HK-2 (cell line): ENCODE measurements at regions not wholly inside any gene's neighbourhood (a gene's known extent, or its start where the extent isn't known, plus 50 kb on each side); places are given as distances from the start of the nearest gene placed in this dataset.

ENCODE experiments used
- DNase-seq: peaks from one replicate; pipeline ENCODE4 v3.0.0-alpha.2; 2018; ENCODE audit not compliant: unreplicated experiment

DNA sequence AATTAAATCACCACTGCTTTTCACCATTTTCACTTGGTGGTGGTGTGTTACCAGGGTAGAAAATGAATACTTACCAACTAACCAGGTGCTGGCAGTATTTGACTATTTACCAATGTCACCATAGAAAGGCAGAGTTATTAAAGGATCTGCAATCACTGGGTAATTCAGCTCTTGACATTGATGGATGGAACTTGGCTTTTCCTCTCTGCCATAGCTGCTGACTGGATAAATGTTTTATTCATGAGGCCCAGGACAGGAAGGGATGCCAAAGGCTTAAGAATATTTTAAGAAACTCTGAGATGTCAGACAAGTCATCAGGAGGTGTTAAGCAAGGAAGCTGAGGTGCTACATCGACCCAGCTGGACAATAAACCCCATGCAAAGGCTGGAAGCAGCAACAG, 495.5 kb upstream of the CFAP20DC start:
- no peak for DNase-seq

GRCh38 chr3:59542276-59542675, 492.5 kb upstream of the CFAP20DC start:
- no peak for DNase-seq

- no peak for DNase-seq
Measured at GRCh38 chr3:59540696-59541095, 490.9 kb upstream of the CFAP20DC start.

- no peak for DNase-seq
Measured at GRCh38 chr3:59540241-59540640, 490.4 kb upstream of the CFAP20DC start.

DNA sequence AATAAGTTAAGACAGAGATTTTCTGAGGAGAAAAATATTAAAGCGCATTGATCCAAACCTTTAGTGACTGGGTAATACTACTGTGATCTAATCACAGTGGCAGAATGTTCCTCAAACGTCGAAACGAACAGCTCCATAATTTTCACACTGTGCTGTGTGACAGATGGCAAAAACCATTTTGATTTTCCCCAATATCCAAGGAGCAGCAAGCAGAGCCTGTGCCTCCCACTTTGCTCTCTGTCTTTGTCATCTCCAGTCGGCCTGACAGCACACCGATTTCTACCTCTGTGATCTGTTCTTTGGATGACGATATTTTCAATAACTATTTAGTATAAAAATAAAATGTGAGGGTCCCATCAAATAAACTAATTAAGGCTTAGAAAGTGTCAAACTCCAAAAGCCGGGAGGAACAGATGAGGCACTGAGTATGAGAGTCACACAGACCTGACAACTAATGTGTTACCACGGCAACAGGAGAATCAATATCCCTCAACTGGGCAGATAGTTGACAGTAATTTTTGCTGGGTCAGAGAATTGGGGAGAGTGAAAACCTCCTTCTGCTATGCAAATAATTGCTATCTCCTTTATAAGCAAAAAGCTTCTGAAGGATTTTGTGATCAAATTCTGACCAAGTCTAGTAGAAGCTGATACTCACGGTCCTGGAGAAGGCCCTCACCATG, 489.1 kb upstream of the CFAP20DC start:
- no peak for DNase-seq

DNA sequence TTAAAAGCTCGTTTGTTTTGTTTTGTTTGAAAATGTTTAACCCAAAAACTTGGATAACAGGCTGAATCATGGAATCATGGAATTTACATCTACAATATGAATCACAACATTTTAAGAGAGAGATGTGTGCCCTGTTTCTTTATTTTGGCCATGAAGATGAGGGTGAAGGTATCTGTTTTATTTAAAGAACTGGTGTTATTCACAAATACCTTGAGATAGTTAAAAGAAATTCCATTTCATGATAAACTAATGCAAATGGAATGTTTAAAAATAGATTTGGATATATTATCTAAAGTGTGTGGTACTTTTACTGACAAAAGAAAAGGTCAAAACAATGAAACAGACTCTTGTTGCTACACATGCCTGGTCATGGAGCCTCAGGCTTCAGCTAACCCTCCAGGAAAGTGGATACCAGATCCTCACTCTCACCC, 486.0 kb upstream of the CFAP20DC start:
- no peak for DNase-seq

GRCh38 chr3:59531994-59532393, 482.2 kb upstream of the CFAP20DC start:
- DNase-seq = no peak

DNA sequence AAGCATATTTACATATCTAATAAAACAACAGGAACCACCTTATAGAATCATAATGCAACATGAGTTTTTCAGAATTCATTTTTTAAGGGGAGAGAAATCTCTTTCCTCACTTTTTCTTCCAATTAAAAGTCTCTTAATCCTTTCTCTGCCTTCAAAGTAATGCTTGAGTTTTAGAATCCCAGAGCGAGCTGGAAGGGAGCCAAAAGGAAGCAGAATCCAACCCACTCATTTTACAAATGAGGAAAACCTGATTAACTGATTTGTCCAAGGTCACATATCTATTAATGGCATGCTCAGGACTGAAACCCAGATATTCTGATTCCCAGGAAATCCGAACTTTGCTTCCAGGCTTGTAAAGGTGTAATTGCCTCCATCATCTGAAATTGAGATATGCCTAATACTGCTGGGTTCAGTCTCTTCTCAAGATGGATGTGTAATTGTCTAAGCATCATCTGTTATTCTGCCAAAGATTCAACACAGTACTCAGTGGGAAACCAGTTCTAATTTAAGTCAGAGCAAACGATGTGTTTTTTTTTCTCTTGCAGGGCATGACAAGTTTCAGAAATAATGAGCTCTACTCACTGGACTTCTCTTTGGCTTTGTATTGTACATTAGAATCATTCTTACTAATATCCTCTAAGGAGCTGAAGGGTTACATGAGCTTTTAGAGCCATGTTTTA, 481.4 kb upstream of the CFAP20DC start:
- no peak for DNase-seq

GRCh38 chr3:59528251-59528650, 478.4 kb upstream of the CFAP20DC start:
- DNase-seq = no peak

DNA sequence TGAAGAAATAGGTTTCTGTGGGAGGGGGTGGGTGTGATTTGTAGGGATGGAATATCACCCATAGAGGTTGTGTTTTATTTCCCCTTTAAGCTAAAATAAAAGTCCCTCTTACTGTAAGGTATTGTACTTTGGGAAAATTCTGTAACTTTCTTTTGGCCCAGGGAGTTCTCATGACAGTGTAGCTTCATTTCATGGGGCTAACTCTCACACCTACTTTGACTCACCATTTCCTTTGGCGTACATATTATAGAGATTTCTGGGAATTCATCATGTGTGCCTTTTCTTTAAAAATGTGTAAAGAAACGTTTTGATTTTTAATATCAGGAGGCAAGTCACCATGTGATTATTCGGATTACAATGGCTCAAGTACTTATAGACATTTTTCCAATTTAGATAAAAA, 477.7 kb upstream of the CFAP20DC start:
- DNase-seq = no peak

- no peak for DNase-seq
Measured at GRCh38 chr3:59526999-59527398, 477.2 kb upstream of the CFAP20DC start.

- no peak for DNase-seq
Measured at GRCh38 chr3:59522550-59522949, 472.7 kb upstream of the CFAP20DC start.

GRCh38 chr3:59519094-59519493, 469.3 kb upstream of the CFAP20DC start:
- no peak for DNase-seq

- no peak for DNase-seq
Measured at GRCh38 chr3:59518283-59519055, 468.6 kb upstream of the CFAP20DC start.

- no peak for DNase-seq
Measured at GRCh38 chr3:59517388-59517787, 467.6 kb upstream of the CFAP20DC start.

- DNase-seq = no peak
Measured at GRCh38 chr3:59515966-59516365, 466.1 kb upstream of the CFAP20DC start.

GRCh38 chr3:59514865-59515482, 465.1 kb upstream of the CFAP20DC start:
- no peak for DNase-seq

DNA sequence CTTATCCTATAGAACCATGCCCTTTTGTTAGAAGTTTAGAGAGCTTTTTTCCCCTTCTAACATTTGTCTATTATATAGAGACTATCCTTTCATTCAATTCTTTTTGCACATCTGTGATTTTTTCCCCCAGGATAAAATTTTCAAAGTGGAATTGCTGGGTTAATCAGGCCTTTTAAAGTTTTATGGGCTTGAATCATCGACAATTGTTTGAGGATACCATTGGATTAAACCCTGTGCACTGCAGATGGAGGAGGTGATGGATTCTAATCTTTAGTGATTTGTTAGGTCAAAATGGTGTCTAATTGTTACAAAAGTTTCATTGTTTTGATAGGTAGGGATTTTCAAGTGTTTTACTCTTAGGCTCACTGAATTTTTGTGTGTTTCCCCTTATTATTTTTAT, 463.7 kb upstream of the CFAP20DC start:
- DNase-seq = no peak

- DNase-seq = no peak
Measured at GRCh38 chr3:59512066-59512465, 462.2 kb upstream of the CFAP20DC start.

GRCh38 chr3:59510576-59510975, 460.8 kb upstream of the CFAP20DC start:
- DNase-seq = no peak

GRCh38 chr3:59508273-59508672, 458.4 kb upstream of the CFAP20DC start:
- DNase-seq = no peak

DNA sequence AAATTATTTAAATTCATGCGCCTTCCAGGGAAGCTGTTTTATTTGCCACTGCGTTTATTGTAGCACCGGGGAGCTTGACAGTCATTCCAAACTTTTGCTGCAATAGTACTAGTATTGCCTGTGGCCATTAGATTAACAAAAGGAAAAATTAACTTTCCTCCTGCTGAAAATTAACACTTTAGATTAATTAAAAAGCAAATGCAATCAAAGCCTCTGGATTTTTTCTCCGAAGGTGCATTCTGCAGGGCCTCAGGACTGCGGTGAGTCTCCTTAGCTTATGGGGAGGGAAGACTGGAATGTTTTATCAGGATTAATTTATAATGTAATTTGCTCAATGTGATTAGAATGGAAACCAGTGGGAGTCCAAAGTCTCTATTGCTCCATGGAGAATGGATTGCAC, 456.4 kb upstream of the CFAP20DC start:
- DNase-seq = no peak
